ENCODE measurements at regions not wholly inside any gene's neighbourhood (a gene's known extent, or its start where the extent isn't known, plus 50 kb on each side); places are given as distances from the start of the nearest gene placed in this dataset.

GRCh38 chr12:68467514-68467913 is 135.4 kb upstream of the MDM1 start:
- ATAC-seq (no peak), DNase-seq (no peak)
- no peaks in the 10 kb centered on the region for H3F3A ChIP-seq (ENCODE audit: low read length, unreplicated experiment)
- no peaks in the 10 kb centered on the region for H3K9me2 ChIP-seq (replicated peaks; ENCODE audit: low read length)
- CTCF ChIA-PET = no interaction called here
- H3K4me1 ChIP-seq (ENCODE audit: insufficient read depth, low read length) = no peaks in the 10 kb centered on the region
- POLR2A ChIA-PET (ENCODE audit: unreplicated experiment) = no interaction called here
- H3K4me3 ChIP-seq (ENCODE audit: low read length) = no peak overlapping the region
- H3K27ac ChIP-seq (ENCODE audit: low read length) = no peak overlapping the region
- no peak overlapping the region for H3K9ac ChIP-seq (ENCODE audit: low read length)
- H3K4me2 ChIP-seq (ENCODE audit: low read length) = no peak overlapping the region
- H3K79me2 ChIP-seq (ENCODE audit: low read length) = no peaks in the 10 kb centered on the region
- H3K27me3 ChIP-seq (ENCODE audit: low read length) = no peaks in the 10 kb centered on the region
- H2AFZ ChIP-seq (ENCODE audit: low read length) = no peak overlapping the region
- no peaks in the 10 kb centered on the region for H3K9me3 ChIP-seq (ENCODE audit: low read length)
- H4K20me1 ChIP-seq (ENCODE audit: low read length) = no peaks in the 10 kb centered on the region
- intact Hi-C loops (cut with micrococcal nuclease) = no loop called here
- no peaks in the 10 kb centered on the region for H3K36me3 ChIP-seq (ENCODE audit: low read depth, low read length)
- no TSS peak for BruUV-seq (replicated peaks)
- TF ChIP-seq EZH2 (IDR thresholded peaks at IDR 0.05; ENCODE audit: low read length, unreplicated experiment) = no peak
- TF ChIP-seq EZH2phosphoT487 (IDR thresholded peaks at IDR 0.05; ENCODE audit: borderline replicate concordance, low read length) = no peak
- no peak for TF ChIP-seq CTCF (conservative IDR thresholded peaks at IDR 0.05; ENCODE audit: low read depth, low read length)

DNA sequence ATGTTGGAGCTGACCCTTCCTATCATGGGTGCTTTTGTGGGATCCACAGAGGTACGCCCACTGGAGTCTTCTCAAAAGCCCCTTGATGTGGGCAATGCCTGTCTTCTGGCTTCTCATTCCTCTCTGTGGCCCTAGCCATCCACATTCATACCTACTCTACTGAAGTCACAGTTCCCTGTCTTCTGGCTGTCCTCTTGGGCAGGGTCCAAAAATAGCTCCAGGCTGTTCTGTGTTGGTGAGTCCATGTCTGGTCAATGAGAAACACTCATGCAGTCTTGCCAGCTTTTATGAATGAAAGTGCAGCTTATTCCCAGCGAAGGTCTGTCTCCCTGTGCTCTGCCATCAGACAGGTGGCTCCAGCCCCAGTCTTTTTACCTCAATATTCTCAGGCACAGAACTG is 135.9 kb upstream of the MDM1 start:
- no peaks in the 10 kb centered on the region for H3K4me1 ChIP-seq (ENCODE audit: insufficient read depth, low read length)
- no peak overlapping the region for H2AFZ ChIP-seq (ENCODE audit: low read length)
- H3K27ac ChIP-seq (ENCODE audit: low read length) = no peak overlapping the region
- H3K9me2 ChIP-seq (replicated peaks; ENCODE audit: low read length) = no peaks in the 10 kb centered on the region
- no peak overlapping the region for H3K4me2 ChIP-seq (ENCODE audit: low read length)
- POLR2A ChIA-PET (ENCODE audit: unreplicated experiment) = no interaction called here
- BruUV-seq (replicated peaks) = no TSS peak
- H3K9me3 ChIP-seq (ENCODE audit: low read length) = no peaks in the 10 kb centered on the region
- H3K4me3 ChIP-seq (ENCODE audit: low read length) = no peak overlapping the region
- no peaks in the 10 kb centered on the region for H3K36me3 ChIP-seq (ENCODE audit: low read depth, low read length)
- intact Hi-C loops (cut with micrococcal nuclease) = no loop called here
- CTCF ChIA-PET = no interaction called here
- no peak for ATAC-seq
- TF ChIP-seq CTCF (conservative IDR thresholded peaks at IDR 0.05; ENCODE audit: low read depth, low read length) = no peak
- no peak for TF ChIP-seq EZH2 (IDR thresholded peaks at IDR 0.05; ENCODE audit: low read length, unreplicated experiment)
- TF ChIP-seq EZH2phosphoT487 (IDR thresholded peaks at IDR 0.05; ENCODE audit: borderline replicate concordance, low read length) = no peak
- no peak for DNase-seq
- no peaks in the 10 kb centered on the region for H4K20me1 ChIP-seq (ENCODE audit: low read length)
- no peaks in the 10 kb centered on the region for H3F3A ChIP-seq (ENCODE audit: low read length, unreplicated experiment)
- H3K27me3 ChIP-seq (ENCODE audit: low read length) = no peaks in the 10 kb centered on the region
- no peak overlapping the region for H3K9ac ChIP-seq (ENCODE audit: low read length)
- no peaks in the 10 kb centered on the region for H3K79me2 ChIP-seq (ENCODE audit: low read length)

DNA sequence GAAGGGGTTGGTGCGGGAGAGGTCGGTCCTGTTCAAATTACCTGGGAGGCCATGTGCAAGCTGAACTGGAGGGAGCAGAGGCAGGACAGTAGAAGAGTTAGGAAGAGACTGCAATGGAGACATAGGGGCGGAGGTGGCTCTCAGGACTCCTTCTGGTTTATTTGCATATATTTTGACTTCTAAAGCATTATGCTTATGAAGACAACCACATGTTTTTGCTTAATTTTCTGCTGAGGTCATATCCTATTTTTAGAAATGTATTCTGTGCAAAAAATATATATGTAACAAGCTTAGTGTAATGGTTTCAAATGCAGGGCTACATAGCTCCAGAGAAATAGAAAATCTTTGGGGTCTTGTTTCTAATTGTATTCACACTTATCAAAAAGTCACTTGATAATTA is 137.0 kb upstream of the MDM1 start:
- Histone ChIP-seq H3K9me3 (ENCODE audit: low read length) (no peaks in the 10 kb centered on the region), H3F3A (ENCODE audit: low read length, unreplicated experiment) (no peaks in the 10 kb centered on the region), H3K36me3 (ENCODE audit: low read depth, low read length) (no peaks in the 10 kb centered on the region), H3K4me2 (ENCODE audit: low read length) (no peak overlapping the region), H3K27me3 (ENCODE audit: low read length) (no peaks in the 10 kb centered on the region), H3K79me2 (ENCODE audit: low read length) (no peaks in the 10 kb centered on the region), H2AFZ (ENCODE audit: low read length) (no peak overlapping the region), H3K9me2 (replicated peaks; ENCODE audit: low read length) (no peaks in the 10 kb centered on the region), H3K9ac (ENCODE audit: low read length) (no peak overlapping the region), H3K4me3 (ENCODE audit: low read length) (no peak overlapping the region), H3K4me1 (ENCODE audit: insufficient read depth, low read length) (no peaks in the 10 kb centered on the region), H4K20me1 (ENCODE audit: low read length) (no peaks in the 10 kb centered on the region), H3K27ac (ENCODE audit: low read length) (no peak overlapping the region)
- ChIA-PET CTCF (no interaction called here), POLR2A (ENCODE audit: unreplicated experiment) (no interaction called here)
- intact Hi-C loops (cut with micrococcal nuclease) = no loop called here
- TF ChIP-seq EZH2 (IDR thresholded peaks at IDR 0.05; ENCODE audit: low read length, unreplicated experiment) (no peak), EZH2phosphoT487 (IDR thresholded peaks at IDR 0.05; ENCODE audit: borderline replicate concordance, low read length) (no peak), CTCF (conservative IDR thresholded peaks at IDR 0.05; ENCODE audit: low read depth, low read length) (no peak)
- no TSS peak for BruUV-seq (replicated peaks)
- no peak for DNase-seq
- ATAC-seq = no peak
